ENCODE measurements at regions not wholly inside any gene's neighbourhood (a gene's known extent, or its start where the extent isn't known, plus 50 kb on each side); places are given as distances from the start of the nearest gene placed in this dataset.
"Not testable (repeated sequence)": the region's sequence is repeated elsewhere in the genome, so short reads cannot be mapped to it uniquely, and the experiment has no call there.

DNA sequence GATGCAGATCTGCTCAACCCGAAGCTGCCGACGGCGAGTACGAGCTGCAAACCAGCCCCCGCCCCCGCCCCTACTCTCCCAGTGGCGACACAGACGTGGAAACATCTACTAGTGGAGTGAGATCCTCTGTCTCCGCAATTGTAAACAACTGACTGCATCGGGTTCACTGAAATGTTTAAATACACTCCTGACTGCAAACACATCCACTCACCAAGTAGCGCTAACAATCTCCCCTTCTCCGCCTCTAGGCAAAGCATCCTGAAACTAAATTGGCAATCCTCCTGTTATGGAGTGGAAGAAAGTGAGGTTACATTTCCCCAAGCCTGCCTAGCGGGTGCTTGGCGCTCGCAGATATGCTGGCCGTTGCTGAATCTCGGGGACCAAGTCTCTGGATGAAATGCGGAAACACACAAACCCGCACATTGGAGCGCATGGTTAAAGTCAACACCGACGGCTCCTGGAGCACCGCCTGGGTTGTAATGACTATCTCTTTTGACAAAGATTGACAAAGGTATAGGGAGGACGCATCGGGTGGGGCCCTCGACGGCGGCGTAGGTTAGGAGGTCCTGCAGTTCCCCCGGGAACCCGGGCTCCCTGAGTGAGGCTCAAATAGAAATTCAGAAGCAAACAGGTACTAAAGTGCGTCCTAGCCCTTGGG lies 117.0 kb upstream of the TEX13C start:
- peak; percentile 36 to 55 for DNase-seq

DNA sequence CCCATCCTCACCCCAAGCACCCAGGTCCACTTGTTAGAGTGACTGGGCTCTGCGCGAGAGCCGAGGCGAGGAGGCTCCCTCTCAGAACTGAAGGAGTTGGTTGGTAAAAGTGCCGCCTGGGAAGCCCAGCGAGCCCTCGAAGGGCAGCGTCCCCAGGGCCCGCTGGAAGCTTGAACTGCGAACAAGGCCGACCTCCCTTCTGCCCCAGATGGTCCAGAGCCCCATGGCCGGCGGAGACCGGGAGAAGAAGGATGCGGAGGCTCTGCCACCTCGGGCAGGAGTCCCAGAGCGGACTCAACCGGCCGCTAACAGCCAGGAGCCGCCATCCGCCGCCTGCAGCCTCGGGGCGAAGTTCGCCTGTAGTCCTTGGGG lies 116.3 kb upstream of the TEX13C start:
- no peak for DNase-seq

DNA sequence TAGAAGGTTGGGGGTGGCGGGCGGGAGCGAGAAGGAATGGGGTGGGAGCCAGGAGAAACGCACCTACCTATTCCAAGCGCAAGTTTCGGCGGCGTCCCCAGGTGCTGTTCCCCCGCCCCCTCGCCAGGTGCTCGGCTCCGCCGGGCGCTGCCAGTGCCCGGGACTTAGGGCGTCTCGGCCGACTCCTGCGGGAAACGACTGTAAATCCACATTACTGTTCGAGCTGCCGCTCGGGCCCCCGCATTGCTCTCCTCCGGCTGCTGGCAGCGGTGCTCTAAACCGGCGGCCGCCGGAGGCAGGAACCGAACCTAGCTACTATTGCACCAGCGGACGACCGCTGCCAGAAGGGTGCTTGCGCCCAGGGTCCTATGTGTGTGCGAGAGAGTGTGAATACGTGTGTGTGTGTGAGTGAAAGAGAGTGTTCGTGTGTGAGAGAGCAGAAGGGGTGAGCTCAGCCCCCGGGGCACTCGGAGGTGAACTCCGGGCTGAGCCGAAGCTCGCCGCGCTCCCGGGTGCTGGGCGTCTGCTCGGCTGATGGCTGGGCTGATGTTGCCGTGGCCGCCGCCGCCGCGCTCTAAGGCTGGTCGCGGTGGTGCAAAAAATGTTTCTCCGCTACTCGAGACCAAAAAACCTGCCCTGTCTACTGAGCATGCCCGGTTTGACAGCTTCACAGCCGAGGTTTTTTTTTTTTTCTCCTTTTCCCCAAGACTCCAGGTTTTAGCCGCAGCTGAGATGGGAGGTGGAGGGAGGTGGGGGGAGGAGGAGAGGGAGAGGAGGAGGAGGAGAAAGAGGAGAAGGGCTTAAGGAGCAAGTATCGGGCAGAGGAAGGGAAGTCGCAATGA lies 115.7 kb upstream of the TEX13C start:
- DNase-seq: peak; percentile 74 to 78

DNA sequence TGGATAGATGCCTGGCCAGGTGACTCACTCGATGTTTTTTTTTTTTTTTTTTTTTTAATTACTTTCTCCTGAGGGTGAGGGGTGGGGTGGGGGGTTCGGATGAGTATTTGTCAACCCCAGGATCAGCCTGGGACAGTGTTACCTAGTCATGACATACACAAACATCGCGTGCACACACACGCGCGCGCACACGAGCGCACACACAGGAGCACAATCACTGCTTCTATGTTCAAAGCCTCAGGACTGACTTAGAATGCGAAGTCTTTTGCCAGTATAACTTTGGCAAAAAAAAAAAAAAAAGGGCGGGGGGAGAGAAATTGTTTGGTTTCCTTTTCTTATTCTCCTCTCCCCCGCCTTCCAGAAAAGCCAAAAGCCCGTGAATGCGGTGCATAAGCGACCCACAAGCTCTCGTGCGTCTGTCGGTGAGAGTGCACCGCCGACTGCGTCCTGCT lies 115.0 kb upstream of the TEX13C start:
- DNase-seq: peak; percentile 18 to 47

DNA sequence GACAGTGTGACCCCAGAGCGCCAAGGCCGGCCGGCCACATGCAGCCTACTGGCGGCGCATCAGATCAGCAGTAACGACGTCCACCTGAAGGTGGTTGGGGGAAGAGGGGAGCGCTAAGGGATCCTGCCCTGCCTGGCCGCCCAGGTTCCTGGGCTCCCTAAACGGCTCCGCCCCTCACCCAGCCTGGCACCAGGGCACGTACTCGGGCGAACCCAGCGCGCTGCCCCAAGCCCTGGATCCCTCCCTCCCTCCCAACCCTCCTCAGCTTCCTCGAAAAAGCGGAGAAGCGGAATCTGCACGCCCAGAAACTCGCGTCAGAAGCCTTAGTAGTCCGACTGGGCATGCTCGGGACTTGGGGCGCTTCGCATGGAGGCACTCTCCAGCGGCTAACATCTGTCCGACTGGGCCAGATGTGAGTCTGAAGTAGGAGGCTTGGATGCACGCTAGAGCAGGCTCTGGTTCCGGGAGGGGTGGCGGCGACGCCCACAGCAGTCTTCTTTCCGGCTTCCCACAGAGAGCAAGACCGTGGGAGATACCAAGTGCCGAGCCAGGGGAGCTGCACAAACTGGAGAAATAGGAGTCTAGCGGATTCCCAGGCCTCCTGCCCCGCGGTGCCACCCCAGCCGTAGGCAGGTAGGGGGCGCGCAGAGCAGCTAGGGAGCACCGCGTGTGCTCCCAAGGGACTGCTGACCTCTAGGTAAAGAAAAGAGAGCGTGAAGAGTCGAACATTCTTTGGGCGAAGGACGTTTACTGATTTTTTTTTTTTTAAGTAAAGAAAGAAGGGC lies 114.3 kb upstream of the TEX13C start:
- DNase-seq: peak; percentile 87 to 94

GRCh38 chrX:125205918-125206665 lies 113.6 kb upstream of the TEX13C start:
- peak; percentile 71 to 84 for DNase-seq

DNA sequence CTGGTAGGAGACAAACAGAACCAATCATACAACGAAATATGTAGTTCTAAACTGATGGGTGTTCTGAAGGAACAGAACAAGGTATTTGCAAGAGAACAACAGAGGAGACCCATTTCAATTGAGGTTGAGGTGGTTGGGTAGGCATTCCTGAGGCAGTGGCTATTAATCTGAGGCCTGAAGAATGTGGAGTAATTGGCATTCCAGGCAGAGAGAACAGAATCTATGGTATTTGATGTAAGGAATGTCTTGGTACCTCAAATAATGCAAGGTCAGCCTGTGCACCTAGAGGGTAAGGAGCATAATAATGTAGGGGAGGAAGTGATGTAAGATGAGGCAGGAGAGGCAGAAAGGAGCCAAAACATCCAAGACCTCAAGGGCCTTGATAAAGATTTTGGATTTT lies 109.5 kb upstream of the TEX13C start:
- no peak for DNase-seq

DNA sequence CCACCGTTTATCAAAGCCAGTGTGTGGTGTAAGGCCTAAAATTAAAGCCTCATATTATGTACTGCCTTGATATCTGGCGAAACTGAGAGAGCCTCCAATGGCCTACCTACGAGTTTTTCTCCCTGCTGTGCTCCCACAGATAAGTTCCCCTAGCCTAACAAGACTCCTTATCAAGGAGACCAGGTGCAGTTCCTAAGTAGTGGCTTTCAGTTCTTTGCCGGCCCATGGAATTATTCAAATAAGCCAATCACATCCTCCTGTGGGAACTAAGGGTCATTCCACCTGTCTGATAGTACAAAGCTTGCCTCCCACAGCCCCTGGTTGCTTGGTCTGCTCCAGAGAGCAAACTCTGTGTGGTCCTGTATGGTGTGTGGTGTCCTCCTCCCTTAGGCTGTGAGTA lies 99.8 kb upstream of the TEX13C start:
- no peak for DNase-seq

- DNase-seq: no peak
Observed at GRCh38 chrX:125236955-125237354, 82.7 kb upstream of the TEX13C start.

GRCh38 chrX:125248931-125249330 lies 70.7 kb upstream of the TEX13C start:
- no peak for DNase-seq

DNA sequence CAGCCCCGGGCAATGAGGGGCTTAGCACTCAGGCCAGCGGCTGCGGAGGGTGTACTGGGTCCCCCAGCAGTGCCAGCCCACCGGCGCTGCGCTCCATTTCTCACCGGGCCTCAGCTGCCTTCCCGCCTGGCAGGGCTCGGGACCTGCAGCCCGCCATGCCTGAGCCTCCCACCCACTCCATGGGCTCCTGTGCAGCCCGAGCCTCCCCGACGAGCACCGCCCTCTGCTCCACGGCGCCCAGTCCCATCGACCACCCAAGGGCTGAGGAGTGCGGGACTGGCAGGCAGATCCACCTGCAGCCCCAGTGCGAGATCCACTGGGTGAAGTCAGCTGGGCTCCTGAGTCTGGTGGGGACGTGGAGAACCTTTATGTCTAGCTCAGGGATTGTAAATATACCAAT lies 63.9 kb upstream of the TEX13C start:
- not testable (repeated sequence) for DNase-seq

GRCh38 chrX:125262836-125263235 lies 56.8 kb upstream of the TEX13C start:
- DNase-seq: no peak

DNA sequence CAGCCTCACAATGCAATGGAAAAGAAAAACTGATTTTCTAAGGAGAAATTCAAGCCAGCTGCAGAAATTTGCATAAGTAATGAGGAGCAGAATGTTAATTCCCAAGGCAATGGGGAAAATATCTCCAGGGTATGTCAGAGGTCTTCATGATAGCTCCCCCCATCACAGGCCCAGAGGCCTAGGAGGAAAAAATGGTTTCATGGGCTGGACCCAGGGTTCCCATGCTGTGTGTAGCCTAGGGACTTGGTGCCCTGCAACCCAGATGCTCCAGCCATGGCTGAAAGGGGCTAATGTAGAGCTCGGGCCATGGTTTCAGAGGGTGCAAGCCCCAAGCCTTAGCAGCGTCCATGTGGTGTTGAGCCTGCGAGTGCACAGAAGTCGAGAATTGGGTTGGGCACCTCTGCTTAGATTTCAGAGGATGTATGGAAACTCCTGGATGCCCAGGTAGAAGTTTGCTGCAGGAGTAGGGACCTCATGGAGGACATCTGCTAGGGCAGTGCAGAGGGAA lies 53.5 kb upstream of the TEX13C start:
- no peak for DNase-seq
